ENCODE measurements at regions not wholly inside any gene's neighbourhood (a gene's known extent, or its start where the extent isn't known, plus 50 kb on each side); places are given as distances from the start of the nearest gene placed in this dataset.

GRCh38 chr15:48010316-48010715, 110.5 kb upstream of the SLC24A5 start:
- Histone ChIP-seq H3K27me3 (ENCODE audit: control insufficient read depth in 2 of 2, insufficient read depth in 2 of 2, low read length in 2 of 2) (peaks cover 0 to 4% of the 10 kb centered on the region in 2 donors), H3K27ac (ENCODE audit: low read depth in 2 of 2, low read length in 2 of 2) (no peak overlapping the region), H3K4me1 (ENCODE audit: control insufficient read depth in 2 of 2, insufficient read depth in 2 of 2, low read length in 2 of 2) (no peaks in the 10 kb centered on the region), H3K36me3 (ENCODE audit: control insufficient read depth in 2 of 2, insufficient read depth in 2 of 2, low read length in 2 of 2) (no peaks in the 10 kb centered on the region), H3K9me3 (ENCODE audit: control insufficient read depth in 2 of 2, low read length in 2 of 2) (no peaks in the 10 kb centered on the region), H3K9ac (ENCODE audit: low read depth in 1 of 2, low read length in 2 of 2) (no peak overlapping the region), H3K4me3 (ENCODE audit: low read length in 2 of 2) (no peak overlapping the region)

DNA sequence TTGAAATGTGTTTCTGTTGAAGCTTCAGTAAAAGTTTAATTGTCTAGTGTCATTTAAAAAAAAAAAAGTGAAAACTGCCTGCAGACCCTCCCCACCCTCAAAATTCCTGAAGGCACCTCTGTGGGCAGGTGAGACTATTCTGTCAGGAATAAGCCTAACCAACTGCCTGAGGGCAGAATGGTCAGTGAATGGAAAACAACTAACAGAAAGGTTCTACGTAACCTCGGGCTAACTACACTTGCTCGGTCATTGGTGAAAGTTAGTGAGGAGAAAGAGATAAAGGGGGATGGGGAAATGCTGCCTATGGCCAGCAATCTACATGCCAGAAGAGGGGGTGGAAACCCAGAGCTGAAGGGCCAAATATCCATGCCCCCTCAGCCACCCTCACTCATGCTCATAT, 108.6 kb upstream of the SLC24A5 start:
- Histone ChIP-seq H3K27me3 (ENCODE audit: control insufficient read depth in 2 of 2, insufficient read depth in 2 of 2, low read length in 2 of 2) (peaks cover 0 to 4% of the 10 kb centered on the region in 2 donors), H3K36me3 (ENCODE audit: control insufficient read depth in 2 of 2, insufficient read depth in 2 of 2, low read length in 2 of 2) (no peaks in the 10 kb centered on the region), H3K9ac (ENCODE audit: low read depth in 1 of 2, low read length in 2 of 2) (no peak overlapping the region), H3K4me3 (ENCODE audit: low read length in 2 of 2) (no peak overlapping the region), H3K4me1 (ENCODE audit: control insufficient read depth in 2 of 2, insufficient read depth in 2 of 2, low read length in 2 of 2) (no peaks in the 10 kb centered on the region), H3K27ac (ENCODE audit: low read depth in 2 of 2, low read length in 2 of 2) (no peak overlapping the region), H3K9me3 (ENCODE audit: control insufficient read depth in 2 of 2, low read length in 2 of 2) (no peaks in the 10 kb centered on the region)

- no peaks in the 10 kb centered on the region for H3K4me1 ChIP-seq (ENCODE audit: control insufficient read depth in 2 of 2, insufficient read depth in 2 of 2, low read length in 2 of 2)
- H3K9me3 ChIP-seq (ENCODE audit: control insufficient read depth in 2 of 2, low read length in 2 of 2) = no peaks in the 10 kb centered on the region
- H3K27ac ChIP-seq (ENCODE audit: low read depth in 2 of 2, low read length in 2 of 2) = no peak overlapping the region
- no peaks in the 10 kb centered on the region for H3K36me3 ChIP-seq (ENCODE audit: control insufficient read depth in 2 of 2, insufficient read depth in 2 of 2, low read length in 2 of 2)
- no peak overlapping the region for H3K9ac ChIP-seq (ENCODE audit: low read depth in 1 of 2, low read length in 2 of 2)
- H3K4me3 ChIP-seq (ENCODE audit: low read length in 2 of 2) = no peak overlapping the region
- no peaks in the 10 kb centered on the region for H3K27me3 ChIP-seq (ENCODE audit: control insufficient read depth in 2 of 2, insufficient read depth in 2 of 2, low read length in 2 of 2)
These were observed 103.9 kb upstream of the SLC24A5 start for GRCh38 chr15:48016865-48017264.

GRCh38 chr15:48017747-48018146, 103.0 kb upstream of the SLC24A5 start:
- H3K9ac ChIP-seq (ENCODE audit: low read depth in 1 of 2, low read length in 2 of 2) = no peak overlapping the region
- no peaks in the 10 kb centered on the region for H3K4me1 ChIP-seq (ENCODE audit: control insufficient read depth in 2 of 2, insufficient read depth in 2 of 2, low read length in 2 of 2)
- H3K4me3 ChIP-seq (ENCODE audit: low read length in 2 of 2) = no peak overlapping the region
- H3K36me3 ChIP-seq (ENCODE audit: control insufficient read depth in 2 of 2, insufficient read depth in 2 of 2, low read length in 2 of 2) = no peaks in the 10 kb centered on the region
- H3K27ac ChIP-seq (ENCODE audit: low read depth in 2 of 2, low read length in 2 of 2) = no peak overlapping the region
- no peaks in the 10 kb centered on the region for H3K27me3 ChIP-seq (ENCODE audit: control insufficient read depth in 2 of 2, insufficient read depth in 2 of 2, low read length in 2 of 2)
- no peaks in the 10 kb centered on the region for H3K9me3 ChIP-seq (ENCODE audit: control insufficient read depth in 2 of 2, low read length in 2 of 2)

GRCh38 chr15:48020166-48020565, 100.6 kb upstream of the SLC24A5 start:
- Histone ChIP-seq H3K36me3 (ENCODE audit: control insufficient read depth in 2 of 2, insufficient read depth in 2 of 2, low read length in 2 of 2) (no peaks in the 10 kb centered on the region), H3K27ac (ENCODE audit: low read depth in 2 of 2, low read length in 2 of 2) (no peak overlapping the region), H3K4me3 (ENCODE audit: low read length in 2 of 2) (no peak overlapping the region), H3K4me1 (ENCODE audit: control insufficient read depth in 2 of 2, insufficient read depth in 2 of 2, low read length in 2 of 2) (no peaks in the 10 kb centered on the region), H3K9ac (ENCODE audit: low read depth in 1 of 2, low read length in 2 of 2) (no peak overlapping the region), H3K9me3 (ENCODE audit: control insufficient read depth in 2 of 2, low read length in 2 of 2) (no peaks in the 10 kb centered on the region), H3K27me3 (ENCODE audit: control insufficient read depth in 2 of 2, insufficient read depth in 2 of 2, low read length in 2 of 2) (no peaks in the 10 kb centered on the region)

GRCh38 chr15:48021336-48022086, 99.3 kb upstream of the SLC24A5 start:
- Histone ChIP-seq H3K4me3 (ENCODE audit: low read length in 2 of 2) (no peak overlapping the region), H3K27me3 (ENCODE audit: control insufficient read depth in 2 of 2, insufficient read depth in 2 of 2, low read length in 2 of 2) (no peaks in the 10 kb centered on the region), H3K4me1 (ENCODE audit: control insufficient read depth in 2 of 2, insufficient read depth in 2 of 2, low read length in 2 of 2) (no peaks in the 10 kb centered on the region), H3K9ac (ENCODE audit: low read depth in 1 of 2, low read length in 2 of 2) (no peak overlapping the region), H3K9me3 (ENCODE audit: control insufficient read depth in 2 of 2, low read length in 2 of 2) (no peaks in the 10 kb centered on the region), H3K27ac (ENCODE audit: low read depth in 2 of 2, low read length in 2 of 2) (no peak overlapping the region), H3K36me3 (ENCODE audit: control insufficient read depth in 2 of 2, insufficient read depth in 2 of 2, low read length in 2 of 2) (no peaks in the 10 kb centered on the region)

DNA sequence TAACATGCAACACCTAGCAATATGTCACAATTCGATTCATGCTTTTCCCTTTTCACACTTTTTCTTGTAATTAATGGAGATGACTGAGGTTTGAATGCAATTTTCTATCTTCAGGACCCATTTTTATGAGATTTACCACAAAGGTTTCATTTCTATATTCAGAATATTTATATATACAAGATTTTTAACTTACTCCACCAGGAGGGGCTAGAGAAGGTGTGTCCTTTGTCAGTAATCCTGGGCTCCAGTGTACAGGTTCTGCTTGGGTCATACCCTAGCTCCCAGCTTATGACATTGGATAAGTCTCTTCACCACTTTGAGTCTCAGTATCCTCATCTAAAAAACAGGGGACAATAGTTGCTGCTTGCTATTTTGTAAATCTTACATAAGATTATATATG, 95.7 kb upstream of the SLC24A5 start:
- Histone ChIP-seq H3K9me3 (ENCODE audit: control insufficient read depth in 2 of 2, low read length in 2 of 2) (no peaks in the 10 kb centered on the region), H3K27ac (ENCODE audit: low read depth in 2 of 2, low read length in 2 of 2) (no peak overlapping the region), H3K9ac (ENCODE audit: low read depth in 1 of 2, low read length in 2 of 2) (no peak overlapping the region), H3K36me3 (ENCODE audit: control insufficient read depth in 2 of 2, insufficient read depth in 2 of 2, low read length in 2 of 2) (no peaks in the 10 kb centered on the region), H3K4me3 (ENCODE audit: low read length in 2 of 2) (no peak overlapping the region), H3K27me3 (ENCODE audit: control insufficient read depth in 2 of 2, insufficient read depth in 2 of 2, low read length in 2 of 2) (no peaks in the 10 kb centered on the region), H3K4me1 (ENCODE audit: control insufficient read depth in 2 of 2, insufficient read depth in 2 of 2, low read length in 2 of 2) (no peaks in the 10 kb centered on the region)

DNA sequence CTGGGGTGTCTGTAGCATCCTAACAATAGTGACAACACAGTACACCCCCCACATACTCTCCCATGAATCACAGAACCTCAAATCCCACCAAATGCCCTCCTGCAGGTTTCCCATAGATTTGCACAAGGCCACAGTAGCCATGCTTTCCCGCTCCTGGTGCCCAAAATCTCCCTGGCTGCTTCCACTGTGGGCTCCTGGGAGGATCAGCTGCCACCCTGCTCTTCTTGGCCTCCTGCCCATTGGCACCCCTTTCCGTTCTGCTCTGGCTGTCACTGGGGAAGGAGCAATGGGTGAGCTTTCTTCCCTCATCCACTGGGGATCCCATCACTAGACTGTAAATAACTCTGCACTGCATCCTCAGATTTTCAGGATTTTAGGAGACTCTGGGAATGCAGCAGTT, 92.1 kb upstream of the SLC24A5 start:
- no peak overlapping the region for H3K9ac ChIP-seq (ENCODE audit: low read depth in 1 of 2, low read length in 2 of 2)
- H3K4me1 ChIP-seq (ENCODE audit: control insufficient read depth in 2 of 2, insufficient read depth in 2 of 2, low read length in 2 of 2) = no peaks in the 10 kb centered on the region
- no peak overlapping the region for H3K27ac ChIP-seq (ENCODE audit: low read depth in 2 of 2, low read length in 2 of 2)
- no peaks in the 10 kb centered on the region for H3K9me3 ChIP-seq (ENCODE audit: control insufficient read depth in 2 of 2, low read length in 2 of 2)
- H3K36me3 ChIP-seq (ENCODE audit: control insufficient read depth in 2 of 2, insufficient read depth in 2 of 2, low read length in 2 of 2) = no peaks in the 10 kb centered on the region
- H3K27me3 ChIP-seq (ENCODE audit: control insufficient read depth in 2 of 2, insufficient read depth in 2 of 2, low read length in 2 of 2) = no peaks in the 10 kb centered on the region
- H3K4me3 ChIP-seq (ENCODE audit: low read length in 2 of 2) = no peak overlapping the region

DNA sequence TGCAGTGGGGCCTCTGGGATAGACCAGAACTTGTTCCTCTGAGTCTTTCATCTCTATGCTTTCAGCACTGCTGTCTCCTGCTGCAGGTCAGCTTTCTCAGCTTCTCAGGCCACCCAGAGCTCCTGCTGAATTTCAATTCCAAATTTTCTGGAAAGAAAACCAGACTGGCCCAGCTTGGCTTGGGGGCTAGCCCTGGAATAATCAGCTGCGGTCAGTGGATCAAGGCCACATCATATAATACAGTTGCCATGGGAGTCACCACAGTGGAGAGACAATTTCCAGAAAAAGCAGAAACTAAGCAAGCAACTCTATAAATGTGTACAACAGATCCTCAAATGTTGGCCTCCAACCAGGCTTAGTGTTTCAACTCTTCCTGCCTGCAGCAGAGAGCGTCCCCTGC, 91.1 kb upstream of the SLC24A5 start:
- H3K4me3 ChIP-seq (ENCODE audit: low read length in 2 of 2) = no peak overlapping the region
- H3K9ac ChIP-seq (ENCODE audit: low read depth in 1 of 2, low read length in 2 of 2) = no peak overlapping the region
- no peaks in the 10 kb centered on the region for H3K27me3 ChIP-seq (ENCODE audit: control insufficient read depth in 2 of 2, insufficient read depth in 2 of 2, low read length in 2 of 2)
- H3K9me3 ChIP-seq (ENCODE audit: control insufficient read depth in 2 of 2, low read length in 2 of 2) = no peaks in the 10 kb centered on the region
- H3K36me3 ChIP-seq (ENCODE audit: control insufficient read depth in 2 of 2, insufficient read depth in 2 of 2, low read length in 2 of 2) = no peaks in the 10 kb centered on the region
- H3K27ac ChIP-seq (ENCODE audit: low read depth in 2 of 2, low read length in 2 of 2) = no peak overlapping the region
- H3K4me1 ChIP-seq (ENCODE audit: control insufficient read depth in 2 of 2, insufficient read depth in 2 of 2, low read length in 2 of 2) = no peaks in the 10 kb centered on the region

DNA sequence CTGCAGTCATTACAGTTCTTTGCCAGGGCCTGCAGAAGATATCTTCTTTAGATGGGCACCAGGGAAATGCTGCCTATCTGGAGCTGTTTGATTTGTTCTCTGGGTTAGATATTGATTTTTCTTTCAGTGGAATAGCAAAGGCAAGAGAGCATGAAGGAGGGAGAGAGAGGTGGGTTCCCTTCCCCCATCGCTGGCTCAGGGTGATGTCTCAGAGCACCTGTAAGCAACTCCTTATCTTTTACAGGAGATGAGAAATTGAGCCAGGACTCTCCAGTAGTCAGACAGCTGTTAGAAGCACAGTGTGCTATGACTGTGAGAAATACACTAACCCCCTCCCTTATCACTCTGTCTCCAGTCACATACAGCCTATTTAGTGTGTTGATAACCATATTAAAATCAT, 89.3 kb upstream of the SLC24A5 start:
- no peaks in the 10 kb centered on the region for H3K4me1 ChIP-seq (ENCODE audit: control insufficient read depth in 2 of 2, insufficient read depth in 2 of 2, low read length in 2 of 2)
- no peaks in the 10 kb centered on the region for H3K36me3 ChIP-seq (ENCODE audit: control insufficient read depth in 2 of 2, insufficient read depth in 2 of 2, low read length in 2 of 2)
- H3K9ac ChIP-seq (ENCODE audit: low read depth in 1 of 2, low read length in 2 of 2) = no peak overlapping the region
- H3K27me3 ChIP-seq (ENCODE audit: control insufficient read depth in 2 of 2, insufficient read depth in 2 of 2, low read length in 2 of 2) = no peaks in the 10 kb centered on the region
- no peak overlapping the region for H3K4me3 ChIP-seq (ENCODE audit: low read length in 2 of 2)
- no peaks in the 10 kb centered on the region for H3K9me3 ChIP-seq (ENCODE audit: control insufficient read depth in 2 of 2, low read length in 2 of 2)
- H3K27ac ChIP-seq (ENCODE audit: low read depth in 2 of 2, low read length in 2 of 2) = no peak overlapping the region

- H3K9ac ChIP-seq (ENCODE audit: low read depth in 1 of 2, low read length in 2 of 2) = no peak overlapping the region
- H3K4me1 ChIP-seq (ENCODE audit: control insufficient read depth in 2 of 2, insufficient read depth in 2 of 2, low read length in 2 of 2) = no peaks in the 10 kb centered on the region
- no peaks in the 10 kb centered on the region for H3K36me3 ChIP-seq (ENCODE audit: control insufficient read depth in 2 of 2, insufficient read depth in 2 of 2, low read length in 2 of 2)
- no peaks in the 10 kb centered on the region for H3K27me3 ChIP-seq (ENCODE audit: control insufficient read depth in 2 of 2, insufficient read depth in 2 of 2, low read length in 2 of 2)
- H3K27ac ChIP-seq (ENCODE audit: low read depth in 2 of 2, low read length in 2 of 2) = no peak overlapping the region
- H3K4me3 ChIP-seq (ENCODE audit: low read length in 2 of 2) = no peak overlapping the region
- no peaks in the 10 kb centered on the region for H3K9me3 ChIP-seq (ENCODE audit: control insufficient read depth in 2 of 2, low read length in 2 of 2)
These were observed 88.8 kb upstream of the SLC24A5 start for GRCh38 chr15:48031973-48032372.
